AG04450 (cell line): ENCODE measurements at regions not wholly inside any gene's neighbourhood (a gene's known extent, or its start where the extent isn't known, plus 50 kb on each side); places are given as distances from the start of the nearest gene placed in this dataset.

ENCODE experiments used
- CTCF ChIA-PET: fragments of 300-600, 350-600 bp; formaldehyde crosslinking; extraction: SDS; loops from one replicate; lab custom pipeline; 2022; ENCODE audit warnings: antibody characterized with exemption, inconsistent platforms; lab: Charles Lee
- POLR2A ChIA-PET: fragments of 350-600 bp; formaldehyde crosslinking; extraction: SDS; loops from one replicate; lab custom pipeline; 2021; ENCODE audit warnings: antibody characterized with exemption, inconsistent platforms; lab: Yijun Ruan, JAX
- DNase-seq: peaks from one replicate; pipeline ENCODE4 v3.0.0-alpha.2; 2011; ENCODE audit warnings: low read depth, low spot score
- H3K27ac ChIP-seq: one replicate; pipeline ENCODE4 v1.5.1; 2012; ENCODE audit warnings: low read depth, low read length, control low read depth
- H3K27me3 ChIP-seq: one replicate; pipeline ENCODE4 v1.6.0; 2012; ENCODE audit warnings: low read length; ENCODE audit not compliant: control insufficient read depth, insufficient read depth
- H3K4me3 ChIP-seq: 2 replicates; pipeline ENCODE4 v1.5.1; 2011; ENCODE audit warnings: mild to moderate bottlenecking, low read depth, low read length, control low read depth
- H3K9me3 ChIP-seq: 2 replicates; pipeline ENCODE4 v1.5.1; 2012; ENCODE audit warnings: low read length; ENCODE audit not compliant: control insufficient read depth, insufficient read depth
- TF ChIP-seq, protein P1 (sequence below): IDR thresholded peaks from 2 replicates; pipeline ENCODE4 v1.5.1; 2011; ENCODE audit warnings: low read depth, low read length, control low read depth, inconsistent platforms

- no peaks in the 10 kb centered on the region for H3K27me3 ChIP-seq
- POLR2A ChIA-PET: no interaction called here
- no peak for DNase-seq
Observed at GRCh38 chr5:110161162-110161561, 471.4 kb downstream of the MAN2A1 start.

GRCh38 chr5:110165366-110165765, 475.6 kb downstream of the MAN2A1 start:
- TF ChIP-seq, protein P1, sequence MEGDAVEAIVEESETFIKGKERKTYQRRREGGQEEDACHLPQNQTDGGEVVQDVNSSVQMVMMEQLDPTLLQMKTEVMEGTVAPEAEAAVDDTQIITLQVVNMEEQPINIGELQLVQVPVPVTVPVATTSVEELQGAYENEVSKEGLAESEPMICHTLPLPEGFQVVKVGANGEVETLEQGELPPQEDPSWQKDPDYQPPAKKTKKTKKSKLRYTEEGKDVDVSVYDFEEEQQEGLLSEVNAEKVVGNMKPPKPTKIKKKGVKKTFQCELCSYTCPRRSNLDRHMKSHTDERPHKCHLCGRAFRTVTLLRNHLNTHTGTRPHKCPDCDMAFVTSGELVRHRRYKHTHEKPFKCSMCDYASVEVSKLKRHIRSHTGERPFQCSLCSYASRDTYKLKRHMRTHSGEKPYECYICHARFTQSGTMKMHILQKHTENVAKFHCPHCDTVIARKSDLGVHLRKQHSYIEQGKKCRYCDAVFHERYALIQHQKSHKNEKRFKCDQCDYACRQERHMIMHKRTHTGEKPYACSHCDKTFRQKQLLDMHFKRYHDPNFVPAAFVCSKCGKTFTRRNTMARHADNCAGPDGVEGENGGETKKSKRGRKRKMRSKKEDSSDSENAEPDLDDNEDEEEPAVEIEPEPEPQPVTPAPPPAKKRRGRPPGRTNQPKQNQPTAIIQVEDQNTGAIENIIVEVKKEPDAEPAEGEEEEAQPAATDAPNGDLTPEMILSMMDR: no peak
- H3K27me3 ChIP-seq: no peaks in the 10 kb centered on the region
- H3K4me3 ChIP-seq: no peak overlapping the region
- ChIA-PET CTCF (no interaction called here), POLR2A (no interaction called here)
- no peak overlapping the region for H3K27ac ChIP-seq
- no peak for DNase-seq
- H3K9me3 ChIP-seq: no peaks in the 10 kb centered on the region; the same call in 1 of the 2 replicates

More at GRCh38 chr5:110161162-110161561, 471.4 kb downstream of the MAN2A1 start:
- Histone ChIP-seq H3K27ac (no peak overlapping the region), H3K4me3 (no peak overlapping the region), H3K9me3 (no peaks in the 10 kb centered on the region; the same call in 1 of the 2 replicates)
- CTCF ChIA-PET: no interaction called here
- TF ChIP-seq, protein P1: no peak

- H3K9me3 ChIP-seq: no peaks in the 10 kb centered on the region; the same call in 1 of the 2 replicates
- no peak overlapping the region for H3K4me3 ChIP-seq
- DNase-seq: no peak
- ChIA-PET POLR2A (no interaction called here), CTCF (no interaction called here)
- TF ChIP-seq, protein P1: no peak
- H3K27me3 ChIP-seq: no peaks in the 10 kb centered on the region
- no peak overlapping the region for H3K27ac ChIP-seq
Observed at GRCh38 chr5:110167384-110167783, 477.7 kb downstream of the MAN2A1 start.

- no peaks in the 10 kb centered on the region; the same call in 1 of the 2 replicates for H3K9me3 ChIP-seq
- ChIA-PET POLR2A (no interaction called here), CTCF (no interaction called here)
- H3K27ac ChIP-seq: no peak overlapping the region
- no peaks in the 10 kb centered on the region for H3K27me3 ChIP-seq
- TF ChIP-seq, protein P1: no peak
- no peak for DNase-seq
- no peak overlapping the region for H3K4me3 ChIP-seq
Observed at GRCh38 chr5:110169461-110169860, 479.7 kb downstream of the MAN2A1 start.

GRCh38 chr5:110177729-110178128, 488.0 kb downstream of the MAN2A1 start:
- H3K9me3 ChIP-seq: no peaks in the 10 kb centered on the region; the same call in 1 of the 2 replicates
- no peak for DNase-seq
- CTCF ChIA-PET: no interaction called here
- H3K27me3 ChIP-seq: no peaks in the 10 kb centered on the region
- TF ChIP-seq, protein P1: no peak
- POLR2A ChIA-PET: no interaction called here
- no peak overlapping the region for H3K27ac ChIP-seq
- no peak overlapping the region for H3K4me3 ChIP-seq
